ENCODE measurements at regions not wholly inside any gene's neighbourhood (a gene's known extent, or its start where the extent isn't known, plus 50 kb on each side); places are given as distances from the start of the nearest gene placed in this dataset.

- FAIRE-seq (no peak), DNase-seq (ENCODE audit: low spot score in 2 of 2) (no peak)
Observed at GRCh38 chr2:9089831-9090230, 86.3 kb upstream of the MBOAT2 start.

GRCh38 chr2:9087121-9087681, 83.7 kb upstream of the MBOAT2 start:
- no peak for FAIRE-seq

GRCh38 chr2:9086465-9086864, 83.0 kb upstream of the MBOAT2 start:
- no peak for FAIRE-seq
- no peak for DNase-seq (ENCODE audit: low spot score in 2 of 2)

More at GRCh38 chr2:9087121-9087681, 83.7 kb upstream of the MBOAT2 start:
- DNase-seq (ENCODE audit: low spot score in 2 of 2), result no peak

DNA sequence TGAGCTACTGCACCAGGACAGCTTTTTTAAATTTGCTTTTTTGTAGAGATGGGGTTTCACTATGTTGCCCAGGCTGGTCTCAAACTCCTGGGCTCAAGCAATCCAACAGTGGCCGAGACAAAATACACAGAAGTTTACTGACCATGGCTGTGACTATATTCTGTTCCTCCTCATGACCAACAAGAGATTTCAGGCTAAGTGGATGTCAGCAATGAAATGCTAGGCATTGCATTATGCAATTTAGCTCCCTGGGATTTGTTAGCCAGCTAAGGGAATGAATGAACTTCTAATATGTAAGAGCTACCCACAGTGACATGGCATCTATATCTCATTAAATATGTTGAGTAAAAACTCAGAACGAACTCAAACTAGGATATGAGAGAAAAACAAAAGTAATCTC, 81.9 kb upstream of the MBOAT2 start:
- DNase-seq (ENCODE audit: low spot score in 2 of 2) (no peak), FAIRE-seq (no peak)

GRCh38 chr2:9083287-9083686, 79.8 kb upstream of the MBOAT2 start:
- FAIRE-seq (no peak), DNase-seq (ENCODE audit: low spot score in 2 of 2) (no peak)

DNA sequence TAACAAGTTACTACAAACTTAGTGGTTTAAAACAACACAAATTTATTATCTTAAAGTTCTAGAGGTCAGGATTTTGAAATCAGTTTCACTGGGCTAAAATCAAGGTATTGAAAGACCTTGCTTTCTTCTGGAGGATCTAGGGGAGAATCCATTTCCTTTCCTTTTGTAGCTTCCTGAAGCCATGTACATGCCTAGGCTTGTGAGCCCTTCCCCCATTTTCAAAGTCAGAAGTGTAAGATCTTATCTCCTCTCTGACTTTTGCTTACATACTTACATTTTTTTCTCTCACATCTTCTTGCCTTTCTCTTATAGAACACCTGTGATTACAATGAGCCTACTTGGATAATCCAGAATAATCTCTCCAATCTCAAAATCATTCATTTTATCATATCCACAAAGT, 78.7 kb upstream of the MBOAT2 start:
- no peak for FAIRE-seq
- no peak for DNase-seq (ENCODE audit: low spot score in 2 of 2)

DNA sequence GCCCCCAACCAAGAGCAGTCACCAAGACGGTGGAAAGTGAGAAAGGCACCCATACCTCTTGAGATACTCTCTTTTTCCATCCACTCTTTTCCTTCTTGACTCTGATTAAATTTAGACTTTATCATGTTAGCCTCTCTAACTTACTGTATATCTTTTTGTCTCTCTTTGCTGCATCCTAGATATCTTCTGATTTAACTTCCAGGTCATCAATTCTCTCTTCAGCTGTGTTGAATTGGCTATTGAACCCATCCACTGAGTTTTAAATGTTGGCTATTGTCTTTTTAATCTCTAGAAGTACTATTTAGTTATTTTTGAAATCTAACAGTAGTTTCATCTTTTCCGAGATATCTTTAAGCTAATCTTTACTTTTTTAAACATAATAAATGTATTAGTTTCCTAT, 78.3 kb upstream of the MBOAT2 start:
- DNase-seq (ENCODE audit: low spot score in 2 of 2), result no peak
- no peak for FAIRE-seq

- no peak for FAIRE-seq
- no peak for DNase-seq (ENCODE audit: low spot score in 2 of 2)
Observed at GRCh38 chr2:9078405-9078804, 74.9 kb upstream of the MBOAT2 start.

GRCh38 chr2:9077691-9078090, 74.2 kb upstream of the MBOAT2 start:
- FAIRE-seq (no peak), DNase-seq (ENCODE audit: low spot score in 2 of 2) (no peak)

- DNase-seq (ENCODE audit: low spot score in 2 of 2) (no peak), FAIRE-seq (no peak)
Observed at GRCh38 chr2:9076755-9077154, 73.3 kb upstream of the MBOAT2 start.

DNA sequence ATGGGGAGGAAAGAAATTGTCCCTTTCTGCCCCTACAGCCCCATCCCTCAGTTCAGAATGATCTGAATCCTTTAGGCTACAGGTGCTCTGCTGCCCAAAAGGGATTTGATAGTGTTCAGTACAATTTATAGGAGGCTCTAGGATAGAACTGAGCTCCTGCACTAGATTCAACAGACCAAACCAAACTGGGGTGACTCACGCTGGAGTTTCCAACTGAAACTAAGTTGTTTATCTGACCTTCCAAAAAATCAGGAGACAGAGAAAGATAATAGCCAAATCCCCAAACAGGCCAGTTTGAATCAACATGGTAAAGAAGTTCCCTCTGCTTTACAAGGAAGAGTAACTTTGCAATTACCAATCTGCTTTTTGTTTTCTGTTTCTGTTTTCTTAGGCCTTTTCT, 72.7 kb upstream of the MBOAT2 start:
- no peak for FAIRE-seq
- no peak for DNase-seq (ENCODE audit: low spot score in 2 of 2)

GRCh38 chr2:9074930-9075329, 71.4 kb upstream of the MBOAT2 start:
- DNase-seq (ENCODE audit: low spot score in 2 of 2), result no peak
- no peak for FAIRE-seq

DNA sequence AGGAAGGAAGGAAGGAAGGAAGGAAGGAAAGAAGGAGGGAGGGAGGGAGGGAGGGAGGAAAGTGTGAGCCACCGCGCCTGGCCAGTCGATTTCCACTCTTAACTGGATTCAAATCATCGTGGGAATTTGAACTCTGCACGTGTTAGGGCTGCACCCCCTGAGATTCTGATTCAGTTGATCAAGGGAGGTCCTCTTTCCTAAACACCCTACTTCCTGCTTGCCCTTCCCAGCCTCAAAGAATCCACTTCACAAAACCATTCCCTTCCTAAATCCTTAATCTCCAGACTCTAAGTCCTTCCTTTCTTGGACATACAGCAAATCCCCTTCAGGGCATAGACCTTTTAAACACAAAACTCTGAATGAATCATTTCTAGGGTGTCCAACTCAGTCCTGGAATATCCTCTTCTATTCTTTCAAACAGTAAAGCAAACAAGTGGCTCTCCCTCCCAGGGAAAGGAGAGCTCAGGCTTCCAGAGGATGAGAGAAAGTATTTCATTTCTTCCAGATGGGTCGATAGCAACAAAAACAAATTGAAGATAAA, 68.2 kb upstream of the MBOAT2 start:
- DNase-seq (ENCODE audit: low spot score in 2 of 2), result no peak
- no peak for FAIRE-seq

DNA sequence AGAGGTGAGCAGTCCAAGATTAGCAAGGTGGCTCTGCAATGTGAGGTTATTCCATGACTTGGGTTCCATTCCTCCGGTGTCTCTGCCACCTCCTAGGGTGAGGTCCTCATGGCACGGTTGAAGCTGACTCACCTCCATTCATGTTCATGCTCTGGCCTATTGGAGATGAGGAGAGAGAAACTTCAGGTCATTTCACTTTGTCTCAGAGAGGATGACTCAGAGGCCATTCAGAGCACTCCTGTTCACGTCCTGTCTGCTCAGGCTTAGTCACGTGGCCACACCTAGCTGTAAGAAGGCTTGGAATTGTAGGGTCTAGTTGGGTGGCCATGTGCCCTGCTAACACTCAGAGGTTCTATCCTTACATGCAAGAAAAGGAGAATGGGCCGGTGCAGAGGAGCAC, 67.5 kb upstream of the MBOAT2 start:
- no peak for FAIRE-seq
- no peak for DNase-seq (ENCODE audit: low spot score in 2 of 2)

DNA sequence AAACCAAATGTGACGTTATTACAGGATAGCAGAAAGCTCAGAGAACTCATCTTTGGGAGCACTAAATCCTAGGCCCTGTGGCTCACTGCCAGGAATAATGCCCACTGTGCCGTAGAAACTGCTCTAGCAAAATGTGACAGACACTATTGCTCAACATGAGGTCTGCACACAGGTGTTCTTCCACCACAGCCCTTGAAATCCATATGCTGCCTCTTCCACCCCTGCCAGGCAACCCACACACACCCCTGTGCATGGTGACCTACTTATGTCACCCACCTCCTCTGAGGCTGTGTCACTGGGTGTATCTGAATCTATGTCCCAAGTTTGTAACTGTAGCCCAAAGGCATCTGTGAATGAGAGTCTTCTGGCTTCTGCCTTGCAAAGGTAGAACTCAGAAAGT, 66.1 kb upstream of the MBOAT2 start:
- no peak for DNase-seq (ENCODE audit: low spot score in 2 of 2)
- no peak for FAIRE-seq

GRCh38 chr2:9065901-9066300, 62.4 kb upstream of the MBOAT2 start:
- FAIRE-seq, result no peak
- DNase-seq (ENCODE audit: low spot score in 2 of 2), result no peak

DNA sequence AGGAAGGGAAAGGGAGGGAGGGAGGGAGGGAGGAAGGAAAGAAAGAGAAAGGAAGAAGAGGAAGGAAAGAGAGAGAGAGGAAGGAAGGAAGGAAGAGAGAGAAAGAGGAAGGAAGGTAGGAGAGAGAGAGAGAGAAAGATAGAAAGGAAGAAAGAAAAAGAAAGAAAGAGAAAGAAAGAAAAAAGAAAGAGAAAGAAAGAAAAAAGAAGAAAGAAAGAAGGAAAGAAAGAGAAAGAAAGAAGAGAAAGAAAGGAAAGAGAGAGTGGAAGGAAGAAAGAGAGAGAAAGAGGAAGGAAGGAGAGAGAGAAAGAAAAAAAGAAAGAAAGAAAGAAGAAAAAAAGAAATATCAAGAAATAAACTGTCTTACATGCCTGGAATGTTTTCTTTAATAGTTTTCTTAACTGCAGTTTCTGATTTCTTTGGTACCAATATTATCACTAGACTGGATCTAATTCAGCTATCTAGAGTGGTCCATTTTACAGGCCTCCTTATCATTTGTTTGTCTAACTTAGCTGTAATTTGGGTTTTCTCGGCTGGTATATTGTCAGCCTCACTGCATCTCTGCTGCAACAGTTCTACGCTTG, 59.6 kb upstream of the MBOAT2 start:
- FAIRE-seq (no peak), DNase-seq (ENCODE audit: low spot score in 2 of 2) (no peak)

GRCh38 chr2:9060819-9061218, 57.3 kb upstream of the MBOAT2 start:
- no peak for FAIRE-seq
- DNase-seq (ENCODE audit: low spot score in 2 of 2), result no peak

- no peak for DNase-seq (ENCODE audit: low spot score in 2 of 2)
- FAIRE-seq, result no peak
Observed at GRCh38 chr2:9057939-9058761, 54.7 kb upstream of the MBOAT2 start.

DNA sequence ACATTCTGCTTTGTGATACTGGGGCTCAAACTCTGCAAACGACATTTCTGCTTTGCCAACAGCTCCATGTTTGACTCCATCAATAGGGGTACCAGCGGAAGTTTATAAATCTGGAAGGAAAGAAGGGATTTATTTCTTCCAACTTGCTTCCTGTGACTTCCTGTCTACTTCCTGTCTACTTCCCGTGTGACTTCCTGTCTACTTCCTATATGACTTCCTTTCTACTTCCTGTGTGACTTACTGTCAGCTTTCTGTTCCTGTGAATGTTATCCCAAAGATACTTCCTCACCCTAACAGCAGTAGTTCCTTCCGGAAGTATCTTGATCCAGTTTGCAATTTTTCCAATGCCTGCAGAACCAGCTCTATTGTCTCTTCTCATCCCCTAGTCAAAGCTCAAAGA, 52.0 kb upstream of the MBOAT2 start:
- DNase-seq (ENCODE audit: low spot score in 2 of 2), result no peak
- no peak for FAIRE-seq

DNA sequence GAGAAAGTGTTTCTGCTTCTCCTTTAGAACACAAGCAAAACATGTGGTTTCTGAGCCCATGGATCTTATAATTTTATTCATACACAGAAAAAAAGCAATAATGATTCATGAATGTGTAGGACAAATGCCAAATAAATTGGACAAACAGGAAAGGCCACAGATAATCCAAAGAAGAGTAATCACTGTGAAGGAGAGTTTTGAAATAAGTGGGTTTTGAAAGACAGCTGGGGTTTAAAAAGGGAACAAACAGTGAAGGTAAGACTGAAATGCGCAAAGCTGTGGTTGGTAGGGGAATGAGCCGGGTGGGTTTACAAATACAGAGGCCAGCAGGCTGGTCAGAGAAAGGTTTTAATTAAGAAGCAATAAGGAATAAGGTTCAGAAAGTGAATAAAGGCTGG, 50.0 kb upstream of the MBOAT2 start:
- DNase-seq (ENCODE audit: low spot score in 2 of 2) (no peak), FAIRE-seq (no peak)
